ENCODE measurements at regions not wholly inside any gene's neighbourhood (a gene's known extent, or its start where the extent isn't known, plus 50 kb on each side); places are given as distances from the start of the nearest gene placed in this dataset.

GRCh38 chr1:219312967-219313366, 139.3 kb downstream of the LYPLAL1 start:
- H3K27ac ChIP-seq = no peak overlapping the region
- TF ChIP-seq CTCF (IDR thresholded peaks at IDR 0.05) = no peak
- H3K27me3 ChIP-seq = no peaks in the 10 kb centered on the region
- no peak overlapping the region for H3K4me3 ChIP-seq (ENCODE audit: low read depth in 1 of 2, low read length in 1 of 2)
- H3K4me1 ChIP-seq (ENCODE audit: control insufficient read depth in 1 of 2, insufficient read depth in 1 of 2, low read depth in 1 of 2, low read length in 1 of 2) = no peaks in the 10 kb centered on the region
- H3K36me3 ChIP-seq = no peaks in the 10 kb centered on the region
- H3K9me3 ChIP-seq = no peaks in the 10 kb centered on the region

GRCh38 chr1:219310181-219310728, 136.6 kb downstream of the LYPLAL1 start:
- no peak for TF ChIP-seq CTCF (IDR thresholded peaks at IDR 0.05)
- Histone ChIP-seq H3K36me3 (no peaks in the 10 kb centered on the region), H3K27ac (no peak overlapping the region), H3K4me3 (ENCODE audit: low read depth in 1 of 2, low read length in 1 of 2) (no peak overlapping the region), H3K27me3 (no peaks in the 10 kb centered on the region), H3K4me1 (ENCODE audit: control insufficient read depth in 1 of 2, insufficient read depth in 1 of 2, low read depth in 1 of 2, low read length in 1 of 2) (no peaks in the 10 kb centered on the region), H3K9me3 (no peaks in the 10 kb centered on the region)

GRCh38 chr1:219308367-219308766, 134.7 kb downstream of the LYPLAL1 start:
- Histone ChIP-seq H3K27me3 (no peaks in the 10 kb centered on the region), H3K27ac (no peak overlapping the region), H3K9me3 (no peaks in the 10 kb centered on the region), H3K4me1 (ENCODE audit: control insufficient read depth in 1 of 2, insufficient read depth in 1 of 2, low read depth in 1 of 2, low read length in 1 of 2) (no peaks in the 10 kb centered on the region), H3K36me3 (no peaks in the 10 kb centered on the region), H3K4me3 (ENCODE audit: low read depth in 1 of 2, low read length in 1 of 2) (no peak overlapping the region)
- TF ChIP-seq CTCF (IDR thresholded peaks at IDR 0.05) = no peak

- Histone ChIP-seq H3K4me1 (ENCODE audit: control insufficient read depth in 1 of 2, insufficient read depth in 1 of 2, low read depth in 1 of 2, low read length in 1 of 2) (no peaks in the 10 kb centered on the region), H3K4me3 (ENCODE audit: low read depth in 1 of 2, low read length in 1 of 2) (no peak overlapping the region), H3K27ac (no peak overlapping the region)
Observed at GRCh38 chr1:219304227-219305226, 130.8 kb downstream of the LYPLAL1 start.

GRCh38 chr1:219302697-219303096, 129.0 kb downstream of the LYPLAL1 start:
- no peaks in the 10 kb centered on the region for H3K36me3 ChIP-seq

More at GRCh38 chr1:219304227-219305226, 130.8 kb downstream of the LYPLAL1 start:
- Histone ChIP-seq H3K9me3 (no peaks in the 10 kb centered on the region), H3K27me3 (no peaks in the 10 kb centered on the region), H3K36me3 (no peaks in the 10 kb centered on the region)
- TF ChIP-seq CTCF (IDR thresholded peaks at IDR 0.05) = no peak

More at GRCh38 chr1:219302697-219303096, 129.0 kb downstream of the LYPLAL1 start:
- Histone ChIP-seq H3K9me3 (no peaks in the 10 kb centered on the region), H3K4me3 (ENCODE audit: low read depth in 1 of 2, low read length in 1 of 2) (no peak overlapping the region), H3K27me3 (no peaks in the 10 kb centered on the region), H3K4me1 (ENCODE audit: control insufficient read depth in 1 of 2, insufficient read depth in 1 of 2, low read depth in 1 of 2, low read length in 1 of 2) (no peaks in the 10 kb centered on the region), H3K27ac (no peak overlapping the region)
- no peak for TF ChIP-seq CTCF (IDR thresholded peaks at IDR 0.05)

Data from neutrophil (primary cell).